Parathyroid adenoma (tissue), 2 donors: ENCODE measurements at regions not wholly inside any gene's neighbourhood (a gene's known extent, or its start where the extent isn't known, plus 50 kb on each side); places are given as distances from the start of the nearest gene placed in this dataset.
A peak's percentile ranks its signal among the peaks of the same experiment; 100 is the strongest.

Experiments
- H2AFZ ChIP-seq: fragments of 300-600 bp; sonication (generic); one replicate; pipeline ENCODE4 v1.7.0; 2017; ENCODE audit warnings: antibody characterized with exemption, mild to moderate bottlenecking
- H3K27ac ChIP-seq: fragments of 300-600 bp; sonication (generic); one replicate; pipeline ENCODE4 v1.7.0; 2017
- H3K27me3 ChIP-seq: fragments of 300-600 bp; sonication (generic); one replicate; pipeline ENCODE4 v1.7.0; 2017; ENCODE audit warnings: low read length; ENCODE audit not compliant: control insufficient read depth, insufficient read depth
- H3K36me3 ChIP-seq: fragments of 300-600 bp; sonication (generic); one replicate; pipeline ENCODE4 v1.7.0; 2017; ENCODE audit warnings: low read length; ENCODE audit not compliant: control insufficient read depth, insufficient read depth
- H3K4me1 ChIP-seq: fragments of 300-600 bp; sonication (generic); one replicate; pipeline ENCODE4 v1.7.0; 2017; ENCODE audit warnings: control low read depth
- H3K4me2 ChIP-seq: fragments of 300-600 bp; sonication (generic); one replicate; pipeline ENCODE4 v1.7.0; 2017; ENCODE audit warnings: low read length
- H3K4me3 ChIP-seq: fragments of 300-600 bp; sonication (generic); one replicate; pipeline ENCODE4 v1.7.0; 2017; ENCODE audit warnings: low read depth, low read length
- H3K79me2 ChIP-seq: fragments of 300-600 bp; sonication (generic); one replicate; pipeline ENCODE4 v1.7.0; 2017; ENCODE audit warnings: control low read depth
- H3K9ac ChIP-seq: fragments of 300-600 bp; sonication (generic); one replicate; pipeline ENCODE4 v1.7.0; 2017; ENCODE audit warnings: mild to moderate bottlenecking
- H3K9me3 ChIP-seq: fragments of 300-600 bp; sonication (generic); one replicate; pipeline ENCODE4 v1.7.0; 2017; ENCODE audit warnings: low read length; ENCODE audit not compliant: control insufficient read depth
- CTCF ChIP-seq: fragments of 300-600 bp; sonication (generic); IDR thresholded peaks from one replicate; pipeline ENCODE4 v1.7.0; 2017; ENCODE audit warnings: antibody characterized with exemption, mild to moderate bottlenecking
- donor health status: primary hyperparathyroidism.

DNA sequence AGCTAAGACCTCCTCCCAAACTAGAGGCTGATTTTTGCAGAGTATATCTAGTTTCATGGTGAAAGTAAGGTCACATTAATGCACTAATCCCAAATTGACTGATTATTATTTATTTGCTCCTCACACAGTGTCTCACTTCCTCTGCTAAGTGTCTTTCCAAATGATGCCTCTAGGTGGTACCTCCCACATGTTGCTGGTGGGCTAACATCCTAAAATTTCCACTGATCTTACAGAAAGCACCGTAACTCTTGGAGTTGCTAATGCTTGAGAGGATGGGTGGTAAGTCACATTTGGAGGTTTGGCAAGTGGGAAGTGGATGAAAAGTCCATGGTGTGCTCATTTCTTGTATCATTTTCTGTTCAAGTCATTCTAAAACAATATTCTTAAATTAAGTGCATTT is 428.7 kb upstream of the GYPC start:
- no peaks in the 10 kb centered on the region for H3K4me1 ChIP-seq
- no peaks in the 10 kb centered on the region for H3K27me3 ChIP-seq
- H3K27ac ChIP-seq = no peak overlapping the region
- no peak for TF ChIP-seq CTCF
- no peak overlapping the region for H3K4me2 ChIP-seq
- no peaks in the 10 kb centered on the region for H3K9me3 ChIP-seq
- H3K9ac ChIP-seq = no peak overlapping the region
- no peaks in the 10 kb centered on the region for H3K36me3 ChIP-seq
- no peak overlapping the region for H3K4me3 ChIP-seq
- no peak overlapping the region for H2AFZ ChIP-seq
- no peaks in the 10 kb centered on the region for H3K79me2 ChIP-seq

GRCh38 chr2:126228531-126228930 is 427.4 kb upstream of the GYPC start:
- Histone ChIP-seq H3K27me3 (no peaks in the 10 kb centered on the region), H3K36me3 (no peaks in the 10 kb centered on the region), H2AFZ (no peak overlapping the region), H3K4me1 (no peaks in the 10 kb centered on the region), H3K9ac (no peak overlapping the region), H3K9me3 (no peaks in the 10 kb centered on the region), H3K4me2 (no peak overlapping the region), H3K4me3 (no peak overlapping the region), H3K79me2 (no peaks in the 10 kb centered on the region), H3K27ac (no peak overlapping the region)
- no peak for TF ChIP-seq CTCF

DNA sequence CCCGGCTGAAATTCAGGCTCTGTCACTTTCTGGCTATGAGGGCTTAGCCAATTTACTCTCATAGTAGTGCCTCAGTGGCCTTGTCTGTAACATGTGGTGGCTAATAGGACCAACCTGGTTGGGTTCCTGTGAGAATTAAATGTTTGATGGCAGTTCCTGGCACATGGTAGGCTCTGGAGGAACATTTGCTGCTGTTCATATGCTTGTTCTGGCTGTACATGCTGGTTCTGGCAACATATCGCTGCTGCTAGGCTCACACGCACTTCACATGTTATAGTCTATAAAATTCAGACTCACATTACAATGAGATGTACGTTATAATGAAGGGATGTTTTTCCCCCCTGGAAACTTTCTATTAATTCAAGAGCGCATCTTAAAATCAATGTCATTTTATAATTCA is 417.7 kb upstream of the GYPC start:
- no peak overlapping the region for H3K4me3 ChIP-seq

DNA sequence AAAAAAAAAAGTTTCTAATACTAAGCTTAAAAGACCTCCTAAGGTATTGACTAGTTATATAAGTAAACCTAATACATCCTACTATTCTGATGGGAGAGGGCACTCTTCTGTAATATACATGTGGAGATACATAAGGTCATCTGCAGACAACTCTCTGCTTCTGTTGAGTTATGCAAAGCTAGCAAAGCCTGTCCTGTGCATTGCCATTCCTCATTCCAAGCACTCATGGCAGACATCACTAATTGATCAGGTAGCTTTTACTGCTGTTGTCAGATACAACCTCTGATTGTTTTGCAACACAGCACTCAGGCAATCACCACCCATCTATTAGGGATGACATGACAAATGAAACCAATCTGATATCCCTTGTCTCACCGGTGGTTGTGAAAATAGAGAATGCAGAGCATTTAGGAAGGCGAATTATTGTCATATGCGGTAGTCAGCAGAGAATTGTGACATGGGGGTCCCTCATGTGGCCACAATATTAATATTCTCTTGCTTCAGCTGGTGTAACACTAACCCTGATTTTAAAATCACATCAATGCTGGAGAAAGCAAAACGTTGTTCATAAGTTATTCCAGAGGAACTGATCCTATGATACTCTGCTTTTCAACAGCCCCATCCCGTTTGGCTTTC is 416.5 kb upstream of the GYPC start:
- H3K4me2 ChIP-seq = no peak overlapping the region
- H3K9ac ChIP-seq = no peak overlapping the region
- no peaks in the 10 kb centered on the region for H3K36me3 ChIP-seq
- H3K4me1 ChIP-seq = no peaks in the 10 kb centered on the region
- H3K9me3 ChIP-seq = no peaks in the 10 kb centered on the region
- no peak overlapping the region for H3K27ac ChIP-seq
- TF ChIP-seq CTCF = peak; percentile 17
- no peak overlapping the region for H3K4me3 ChIP-seq
- no peaks in the 10 kb centered on the region for H3K27me3 ChIP-seq
- no peak overlapping the region for H2AFZ ChIP-seq
- no peaks in the 10 kb centered on the region for H3K79me2 ChIP-seq

More for the DNA sequence above, 417.7 kb upstream of the GYPC start:
- H3K36me3 ChIP-seq = no peaks in the 10 kb centered on the region
- H3K79me2 ChIP-seq = no peaks in the 10 kb centered on the region
- no peaks in the 10 kb centered on the region for H3K27me3 ChIP-seq
- no peak overlapping the region for H3K9ac ChIP-seq
- no peaks in the 10 kb centered on the region for H3K4me1 ChIP-seq
- no peak overlapping the region for H3K27ac ChIP-seq
- no peak overlapping the region for H3K4me2 ChIP-seq
- TF ChIP-seq CTCF = no peak
- no peak overlapping the region for H2AFZ ChIP-seq
- H3K9me3 ChIP-seq = no peaks in the 10 kb centered on the region

DNA sequence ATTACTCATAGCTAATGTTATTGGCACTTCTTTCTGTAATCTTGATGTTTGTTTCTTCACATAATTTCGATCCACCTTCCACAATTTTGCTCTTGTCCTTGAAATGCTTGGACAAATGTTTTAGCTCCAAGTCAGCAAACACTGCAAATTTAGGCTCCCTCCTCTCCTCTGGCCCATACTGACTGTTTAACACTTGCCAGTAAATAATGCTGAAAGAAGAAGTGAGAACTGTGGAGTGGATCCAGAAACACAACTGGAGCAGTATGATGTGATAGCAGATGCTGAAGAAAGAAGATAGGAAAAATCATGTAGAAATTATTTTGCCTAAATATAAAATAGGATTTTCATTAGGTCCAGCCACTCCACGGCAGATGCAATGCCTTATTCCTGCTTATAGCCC is 415.0 kb upstream of the GYPC start:
- H3K27me3 ChIP-seq = no peaks in the 10 kb centered on the region
- TF ChIP-seq CTCF = no peak
- no peak overlapping the region for H2AFZ ChIP-seq

More for the DNA sequence above, 415.0 kb upstream of the GYPC start:
- H3K4me2 ChIP-seq = no peak overlapping the region
- H3K4me3 ChIP-seq = no peak overlapping the region
- H3K79me2 ChIP-seq = no peaks in the 10 kb centered on the region
- H3K9me3 ChIP-seq = no peaks in the 10 kb centered on the region
- H3K36me3 ChIP-seq = no peaks in the 10 kb centered on the region
- no peak overlapping the region for H3K27ac ChIP-seq
- no peak overlapping the region for H3K9ac ChIP-seq
- no peaks in the 10 kb centered on the region for H3K4me1 ChIP-seq
